A673 (cell line): ENCODE measurements at regions not wholly inside any gene's neighbourhood (a gene's known extent, or its start where the extent isn't known, plus 50 kb on each side); places are given as distances from the start of the nearest gene placed in this dataset.

Experiments used
- BruUV-seq: library from RNA; stranded (reverse); fragments of 400-500 nt; replicated peaks from 2 replicates; lab custom pipeline; 2021; lab: Mats Ljungman, UMichigan
- CTCF ChIA-PET: fragments of 300-600 bp; sonication (Branson Sonifier 250); formaldehyde crosslinking; loops from one replicate; lab custom pipeline; 2022; ENCODE audit warnings: antibody characterized with exemption; lab: Charles Lee
- POLR2A ChIA-PET: fragments of 300-600 bp; sonication (Branson Sonifier 250); formaldehyde crosslinking; loops from one replicate; lab custom pipeline; 2022; ENCODE audit warnings: antibody characterized with exemption; ENCODE audit not compliant: low non-redundant PET; lab: Charles Lee
- DNase-seq: peaks from one replicate; pipeline ENCODE4 v3.0.0-alpha.2; 2015; ENCODE audit warnings: low spot score
- H3K27ac ChIP-seq: fragments of 200-600 bp; sonication (generic); 2 replicates; pipeline ENCODE4 v1.5.1; 2016; ENCODE audit warnings: mixed run types, low read depth, mild to moderate bottlenecking, mixed read lengths, antibody characterized with exemption, low read length; ENCODE audit not compliant: poor library complexity, severe bottlenecking
- H3K27me3 ChIP-seq: fragments of 200-600 bp; sonication (generic); replicated peaks from 2 replicates; pipeline ENCODE4 v1.6.1; 2017; ENCODE audit warnings: mixed run types, low read depth, mild to moderate bottlenecking, mixed read lengths, antibody characterized with exemption, low read length; ENCODE audit not compliant: insufficient read depth, poor library complexity
- H3K36me3 ChIP-seq: fragments of 200-600 bp; sonication (generic); 2 replicates; pipeline ENCODE4 v1.6.1; 2016; ENCODE audit warnings: mixed run types, mild to moderate bottlenecking, mixed read lengths, antibody characterized with exemption, low read length; ENCODE audit not compliant: insufficient read depth, poor library complexity, severe bottlenecking
- H3K4me1 ChIP-seq: fragments of 200-600 bp; sonication (generic); 2 replicates; pipeline ENCODE4 v1.6.1; 2017; ENCODE audit warnings: mixed run types, mild to moderate bottlenecking, mixed read lengths, antibody characterized with exemption, low read length; ENCODE audit not compliant: insufficient read depth, poor library complexity, severe bottlenecking
- H3K4me3 ChIP-seq: fragments of 200-600 bp; sonication (generic); 2 replicates; pipeline ENCODE4 v1.5.1; 2016; ENCODE audit warnings: low read depth, mixed run types, mild to moderate bottlenecking, mixed read lengths, low read length; ENCODE audit not compliant: poor library complexity, severe bottlenecking
- H3K9me3 ChIP-seq: fragments of 200-600 bp; sonication (generic); 2 replicates; pipeline ENCODE4 v1.6.1; 2016; ENCODE audit warnings: mixed run types, low read depth, mild to moderate bottlenecking, mixed read lengths, antibody characterized with exemption, low read length; ENCODE audit not compliant: poor library complexity, severe bottlenecking
- EZH2 ChIP-seq: fragments of 200-600 bp; sonication (generic); IDR thresholded peaks from 2 replicates; pipeline ENCODE4 v1.6.1; 2017; ENCODE audit warnings: borderline replicate concordance, low read depth, mild to moderate bottlenecking, mixed read lengths, antibody characterized with exemption, low read length; ENCODE audit not compliant: poor library complexity, severe bottlenecking
- intact Hi-C: fragments of 100-400 bp; cut with micrococcal nuclease; formaldehyde crosslinking; loops from one replicate; pipeline ENCODE4 v1.10.0; 2022; ENCODE audit not compliant: unreplicated experiment
- TF ChIP-seq, protein P1 (sequence below): fragments of 300-800, 200-600 bp; sonication (generic); conservative IDR thresholded peaks from 2 replicates; pipeline ENCODE4 v1.5.1; 2017; ENCODE audit warnings: low read depth, mild to moderate bottlenecking, antibody characterized with exemption, low read length, moderate library complexity, mixed read lengths

DNA sequence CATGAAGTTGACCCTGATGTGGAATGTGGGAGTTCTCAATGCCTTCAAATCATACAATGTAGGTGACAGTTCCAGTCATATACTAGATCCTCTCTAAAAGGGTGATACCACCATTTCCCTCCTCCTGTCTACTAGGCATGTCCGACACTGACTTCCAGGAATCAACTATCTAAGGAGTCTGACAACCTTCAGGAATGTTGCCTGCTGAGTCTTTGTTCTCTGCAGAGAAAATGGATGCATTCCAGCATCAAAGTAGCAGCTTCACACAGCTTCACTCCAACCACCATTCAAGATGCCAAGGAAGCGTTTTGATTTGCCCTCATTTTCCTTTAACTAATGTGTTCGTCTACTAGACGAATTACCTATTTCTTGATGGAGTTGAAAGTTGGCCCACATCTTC, 530.2 kb downstream of the EBF1 start:
- TF ChIP-seq EZH2: no peak
- TF ChIP-seq, protein P1, sequence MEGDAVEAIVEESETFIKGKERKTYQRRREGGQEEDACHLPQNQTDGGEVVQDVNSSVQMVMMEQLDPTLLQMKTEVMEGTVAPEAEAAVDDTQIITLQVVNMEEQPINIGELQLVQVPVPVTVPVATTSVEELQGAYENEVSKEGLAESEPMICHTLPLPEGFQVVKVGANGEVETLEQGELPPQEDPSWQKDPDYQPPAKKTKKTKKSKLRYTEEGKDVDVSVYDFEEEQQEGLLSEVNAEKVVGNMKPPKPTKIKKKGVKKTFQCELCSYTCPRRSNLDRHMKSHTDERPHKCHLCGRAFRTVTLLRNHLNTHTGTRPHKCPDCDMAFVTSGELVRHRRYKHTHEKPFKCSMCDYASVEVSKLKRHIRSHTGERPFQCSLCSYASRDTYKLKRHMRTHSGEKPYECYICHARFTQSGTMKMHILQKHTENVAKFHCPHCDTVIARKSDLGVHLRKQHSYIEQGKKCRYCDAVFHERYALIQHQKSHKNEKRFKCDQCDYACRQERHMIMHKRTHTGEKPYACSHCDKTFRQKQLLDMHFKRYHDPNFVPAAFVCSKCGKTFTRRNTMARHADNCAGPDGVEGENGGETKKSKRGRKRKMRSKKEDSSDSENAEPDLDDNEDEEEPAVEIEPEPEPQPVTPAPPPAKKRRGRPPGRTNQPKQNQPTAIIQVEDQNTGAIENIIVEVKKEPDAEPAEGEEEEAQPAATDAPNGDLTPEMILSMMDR: no peak
- BruUV-seq: no TSS peak
- Histone ChIP-seq H3K27ac (no peak overlapping the region), H3K9me3 (no peaks in the 10 kb centered on the region), H3K4me1 (no peaks in the 10 kb centered on the region), H3K4me3 (no peak overlapping the region), H3K36me3 (no peaks in the 10 kb centered on the region), H3K27me3 (no peaks in the 10 kb centered on the region)
- POLR2A ChIA-PET: no interaction called here
- CTCF ChIA-PET: no interaction called here
- DNase-seq: no peak
- intact Hi-C loops: no loop called here

- no peak for DNase-seq
- H3K4me1 ChIP-seq: no peaks in the 10 kb centered on the region
- ChIA-PET POLR2A (interaction anchor here (0.5 kb wide), 1 partner anchor 23 kb away, joined by 3 read pairs; no protein-coding TSS in a partner anchor), CTCF (no interaction called here)
- H3K4me3 ChIP-seq: no peak overlapping the region
- TF ChIP-seq, protein P1: no peak
- H3K9me3 ChIP-seq: no peaks in the 10 kb centered on the region
- H3K36me3 ChIP-seq: no peaks in the 10 kb centered on the region
- no peak overlapping the region for H3K27ac ChIP-seq
- no peaks in the 10 kb centered on the region for H3K27me3 ChIP-seq
- no TSS peak for BruUV-seq
- intact Hi-C loops: no loop called here
Measured at GRCh38 chr5:158565017-158565789, 534.5 kb downstream of the EBF1 start.

GRCh38 chr5:158563760-158564390, 535.8 kb downstream of the EBF1 start:
- H3K36me3 ChIP-seq: no peaks in the 10 kb centered on the region
- intact Hi-C loops: no loop called here
- DNase-seq: no peak
- CTCF ChIA-PET: no interaction called here
- no peaks in the 10 kb centered on the region for H3K4me1 ChIP-seq
- TF ChIP-seq, protein P1: no peak
- no peak for TF ChIP-seq EZH2
- H3K4me3 ChIP-seq: no peak overlapping the region
- H3K27me3 ChIP-seq: no peaks in the 10 kb centered on the region
- no TSS peak for BruUV-seq
- POLR2A ChIA-PET: no interaction called here
- no peak overlapping the region for H3K27ac ChIP-seq
- no peaks in the 10 kb centered on the region for H3K9me3 ChIP-seq
